GM12878 (cell line): ENCODE measurements at regions not wholly inside any gene's neighbourhood (a gene's known extent, or its start where the extent isn't known, plus 50 kb on each side); places are given as distances from the start of the nearest gene placed in this dataset.

ENCODE experiments used
- ATAC-seq: fragments of 200-7000 bp; cut with Tn5 transposase; 3 replicates; pipeline ENCODE4 v1.9.1; 2020; ENCODE audit warnings: mild to moderate bottlenecking, moderate library complexity
- BruUV-seq: library from RNA; stranded (reverse); fragments of 400-500 nt; replicated peaks from 2 replicates; lab custom pipeline; 2021; lab: Mats Ljungman, UMichigan
- CTCF ChIA-PET: fragments of 300-600 bp; sonication (Branson Sonifier 250); formaldehyde crosslinking; extraction: SDS; loops from one replicate; lab custom pipeline; 2021; ENCODE audit warnings: inconsistent platforms; lab: Yijun Ruan, JAX
- POLR2A ChIA-PET: fragments of 350-600 bp; formaldehyde crosslinking; extraction: SDS; loops from one replicate; lab custom pipeline; 2021; ENCODE audit warnings: inconsistent platforms; lab: Charles Lee
- RAD21 ChIA-PET: fragments of 300-600 bp; sonication (Branson Sonifier 250); formaldehyde crosslinking; loops from one replicate; lab custom pipeline; 2023; ENCODE audit warnings: antibody characterized with exemption; ENCODE audit not compliant: unreplicated experiment; lab: Charles Lee
- SMC1A ChIA-PET: fragments of 300-600 bp; sonication (Branson Sonifier 250); formaldehyde crosslinking; loops from one replicate; lab custom pipeline; 2023; ENCODE audit not compliant: unreplicated experiment, uncharacterized antibody; lab: Charles Lee
- DNase-seq: peaks from one replicate; pipeline ENCODE4 v3.0.0-alpha.2; 2011; ENCODE audit warnings: low read depth, low spot score
- FAIRE-seq: peaks from 3 replicates; lab custom pipeline; 2011; peaks lifted over from hg19 to GRCh38; lab: Jason Lieb, UNC
- H2AFZ ChIP-seq: 2 replicates; pipeline ENCODE4 v1.6.0; 2011; ENCODE audit warnings: low read depth, low read length, control low read depth; ENCODE audit not compliant: control insufficient read depth
- H3K27ac ChIP-seq: 2 replicates; pipeline ENCODE4 v1.5.1; 2011; ENCODE audit warnings: control low read depth; ENCODE audit not compliant: control insufficient read depth, insufficient read depth
- H3K27me3 ChIP-seq, 2 experiments: replicated peaks in 1 of 2; 2 replicates each; pipeline versions ENCODE4 v1.6.0 to v1.6.1; 2011; ENCODE audit warnings: low read length in 1 of 2; ENCODE audit not compliant: control insufficient read depth in 2 of 2, insufficient read depth in 2 of 2
- H3K36me3 ChIP-seq, 2 experiments: 2 replicates each; pipeline ENCODE4 v1.5.1; 2011; ENCODE audit warnings: low read length in 1 of 2; ENCODE audit not compliant: control insufficient read depth in 2 of 2, insufficient read depth in 2 of 2
- H3K4me1 ChIP-seq: 2 replicates; pipeline ENCODE4 v1.6.1; 2011; ENCODE audit warnings: mild to moderate bottlenecking, low read length, moderate library complexity, mixed read lengths; ENCODE audit not compliant: control insufficient read depth, insufficient read depth
- H3K4me2 ChIP-seq: 2 replicates; pipeline ENCODE4 v1.6.0; 2011; ENCODE audit warnings: control low read depth; ENCODE audit not compliant: control insufficient read depth, insufficient read depth
- H3K4me3 ChIP-seq: fragments of 200-600 bp; sonication (generic); 2 replicates; pipeline ENCODE4 v1.5.1; 2016
- H3K79me2 ChIP-seq: 2 replicates; pipeline ENCODE4 v1.6.0; 2011; ENCODE audit warnings: low read length; ENCODE audit not compliant: control insufficient read depth, insufficient read depth
- H3K9ac ChIP-seq: 2 replicates; pipeline ENCODE4 v1.8.0; 2011; ENCODE audit warnings: low read length, control low read depth, mixed read lengths; ENCODE audit not compliant: control insufficient read depth, insufficient read depth
- H3K9me3 ChIP-seq: replicated peaks from 3 replicates; pipeline ENCODE4 v1.5.1; 2011; ENCODE audit warnings: mild to moderate bottlenecking, low read length; ENCODE audit not compliant: control insufficient read depth, insufficient read depth
- H4K20me1 ChIP-seq: 2 replicates; pipeline ENCODE4 v1.6.0; 2011; ENCODE audit not compliant: control insufficient read depth, insufficient read depth
- BCL11A ChIP-seq: IDR thresholded peaks from 2 replicates; pipeline ENCODE4 v1.6.1; 2011; ENCODE audit warnings: low read depth, low read length
- BRCA1 ChIP-seq: IDR thresholded peaks from 2 replicates; pipeline ENCODE4 v1.6.1; 2011; ENCODE audit warnings: low read depth, low read length, improper control_type of control experiment
- E4F1 ChIP-seq: fragments of 450-650 bp; IDR thresholded peaks from 2 replicates; pipeline ENCODE4 v1.6.1; 2018; ENCODE audit warnings: borderline replicate concordance, mild to moderate bottlenecking; ENCODE audit not compliant: partially characterized antibody
- EED ChIP-seq: sonication (generic); IDR thresholded peaks from 2 replicates; pipeline ENCODE4 v1.6.1; 2016; ENCODE audit warnings: antibody characterized with exemption, low read depth
- FOXM1 ChIP-seq: IDR thresholded peaks from 2 replicates; pipeline ENCODE4 v1.6.1; 2012; ENCODE audit warnings: low read depth, mild to moderate bottlenecking, inconsistent platforms, low read length, moderate library complexity
- GATAD2B ChIP-seq: fragments of 450-650 bp; conservative IDR thresholded peaks from 2 replicates; pipeline ENCODE4 v1.6.1; 2017; ENCODE audit warnings: low read depth, mild to moderate bottlenecking, moderate library complexity
- IKZF1 ChIP-seq: fragments of 450-650 bp; conservative IDR thresholded peaks from 2 replicates; pipeline ENCODE4 v1.6.1; 2017; ENCODE audit warnings: antibody characterized with exemption, mild to moderate bottlenecking
- IKZF2 ChIP-seq, 2 experiments: fragments of 450-650 bp; IDR thresholded peaks; 2 replicates each; pipeline ENCODE4 v1.6.1; 2017; ENCODE audit warnings: mild to moderate bottlenecking in 2 of 2, moderate library complexity in 2 of 2
- JUNB ChIP-seq: IDR thresholded peaks from 2 replicates; pipeline ENCODE4 v1.6.1; 2016; ENCODE audit warnings: antibody characterized with exemption, mild to moderate bottlenecking
- NFYB ChIP-seq: IDR thresholded peaks from 2 replicates; pipeline ENCODE4 v1.6.1; 2011; ENCODE audit warnings: low read depth, mild to moderate bottlenecking, low read length, improper control_type of control experiment, moderate library complexity; ENCODE audit not compliant: insufficient read depth
- PAX5 ChIP-seq: IDR thresholded peaks from 2 replicates; pipeline ENCODE4 v1.6.1; 2011; ENCODE audit warnings: low read depth, low read length, borderline replicate concordance
- PAX8 ChIP-seq: fragments of 450-650 bp; IDR thresholded peaks from 2 replicates; pipeline ENCODE4 v1.6.1; 2017; ENCODE audit warnings: mild to moderate bottlenecking, moderate library complexity
- PML ChIP-seq: IDR thresholded peaks from 2 replicates; pipeline ENCODE4 v1.6.1; 2012; ENCODE audit warnings: low read length, inconsistent platforms
- RBBP5 ChIP-seq: fragments of 200-600 bp; sonication (generic); conservative IDR thresholded peaks from 2 replicates; pipeline ENCODE4 v1.6.1; 2016
- RUNX3 ChIP-seq: IDR thresholded peaks from 2 replicates; pipeline ENCODE4 v1.6.1; 2012; ENCODE audit warnings: low read length, inconsistent platforms
- SMAD5 ChIP-seq: IDR thresholded peaks from 2 replicates; pipeline ENCODE4 v1.6.1; 2016; ENCODE audit warnings: antibody characterized with exemption, low read depth
- WGBS: methylation state at CpG from one replicate; pipeline ENCODE4 v1.1.6; 2016; ENCODE audit warnings: low lambda C conversion rate; ENCODE audit not compliant: insufficient replicate concordance, insufficient coverage; ENCODE audit errors: missing lambda C conversion rate; 5-methylcytosine and 5-hydroxymethylcytosine counted together
- in situ Hi-C: fragments of 300-500 bp; cut with MboI; formaldehyde crosslinking; loops from 9 replicates; pipeline ENCODE4 v1.14.3; 2018; ENCODE audit warnings: mixed read lengths
- intact Hi-C: fragments of 100-400 bp; cut with micrococcal nuclease; formaldehyde crosslinking; loops from one replicate; pipeline ENCODE4 v1.14.2; 2022; ENCODE audit not compliant: unreplicated experiment
- TF ChIP-seq, protein P1 (sequence below): IDR thresholded peaks from 2 replicates; pipeline ENCODE4 v1.6.1; 2012; ENCODE audit warnings: low read depth, low read length, improper control_type of control experiment
- TF ChIP-seq, protein P2 (sequence below): fragments of 150-350 bp; IDR thresholded peaks from 2 replicates; pipeline ENCODE4 v1.6.1; 2016; ENCODE audit warnings: low read depth, low read length
- TF ChIP-seq, protein P3 (sequence below): IDR thresholded peaks from 2 replicates; pipeline ENCODE4 v1.6.1; 2012; ENCODE audit warnings: low read depth, low read length, improper control_type of control experiment

DNA sequence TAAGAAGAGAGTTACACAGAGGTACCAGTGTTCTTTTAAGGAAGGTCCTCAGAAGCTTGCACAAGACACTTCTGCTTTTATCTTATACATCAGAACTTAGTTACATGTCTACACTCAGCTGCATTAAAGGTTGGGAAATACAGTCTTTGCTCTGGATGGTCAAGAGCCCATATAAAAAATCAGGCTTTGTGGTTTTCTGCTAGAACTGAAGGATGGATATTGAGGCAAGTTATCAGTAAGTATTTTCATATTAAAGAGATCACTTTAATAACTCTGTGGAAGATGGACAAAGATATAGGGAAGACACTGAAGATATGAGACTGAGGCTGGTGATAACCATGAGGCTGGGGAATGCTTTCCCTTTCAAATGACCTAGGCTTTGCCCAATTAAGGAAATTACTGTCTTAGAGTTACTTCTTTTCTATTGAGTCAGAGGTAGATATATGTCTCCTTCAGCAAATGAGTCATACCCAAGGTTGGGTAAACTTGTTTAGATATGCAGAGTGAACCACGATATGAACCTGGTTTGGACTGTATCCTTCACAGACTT is 87.0 kb upstream of the TNC start:
- Histone ChIP-seq H3K36me3 (no peaks in the 10 kb centered on the region), H3K4me2 (0 out of 2 replicates have a peak overlapping the region, but pooled peaks have one; percentile 4), H2AFZ (no peak overlapping the region), H3K4me1 (peaks cover 22% of the 10 kb centered on the region), H3K27ac (no peak overlapping the region), H4K20me1 (no peaks in the 10 kb centered on the region), H3K79me2 (no peaks in the 10 kb centered on the region), H3K9ac (no peak overlapping the region), H3K4me3 (no peak overlapping the region), H3K9me3 (no peaks in the 10 kb centered on the region), H3K27me3 (no peaks in the 10 kb centered on the region)
- POLR2A ChIA-PET, result interaction anchor here (2.4 kb wide), 1 partner anchor 13 kb away, joined by 7 read pairs; no protein-coding TSS in a partner anchor
- DNase-seq (no peak), ATAC-seq (peak; percentile 72), FAIRE-seq (no peak)
- CTCF ChIA-PET, result interaction anchor here (0.8 to 2.1 kb wide), 4 partner anchors 13 to 1178 kb away, joined by 3 to 6 read pairs (median 4); no protein-coding TSS in a partner anchor
- in situ Hi-C loops (no loop called here), intact Hi-C loops (loop anchor here (5.0 to 10.0 kb wide), 3 partner anchors 207 to 510 kb away; no protein-coding TSS in a partner anchor)
- RAD21 ChIA-PET, result interaction anchor here (1.0 kb wide), 1 partner anchor 391 kb away, joined by 3 read pairs; no protein-coding TSS in a partner anchor
- SMC1A ChIA-PET, result interaction anchor here (1.4 to 9.0 kb wide), 2 partner anchors 10 to 74 kb away, joined by 5 to 81 read pairs; no protein-coding TSS in a partner anchor
- 0% methylated on average over 1 of the region's 1 CpG for WGBS
- BruUV-seq, result no TSS peak
- TF ChIP-seq, protein P1, sequence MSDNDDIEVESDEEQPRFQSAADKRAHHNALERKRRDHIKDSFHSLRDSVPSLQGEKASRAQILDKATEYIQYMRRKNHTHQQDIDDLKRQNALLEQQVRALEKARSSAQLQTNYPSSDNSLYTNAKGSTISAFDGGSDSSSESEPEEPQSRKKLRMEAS, result no peak
- TF ChIP-seq RUNX3 (peak; percentile 60; the same call in 1 of the 2 replicates), SMAD5 (no peak), BRCA1 (no peak), PAX8 (no peak), E4F1 (no peak), BCL11A (0 out of 2 replicates have a peak, but pooled peaks have one; percentile 44), PML (0 out of 2 replicates have a peak, but pooled peaks have one; percentile 35), FOXM1 (0 out of 2 replicates have a peak, but pooled peaks have one; percentile 53), IKZF1 (peak; percentile 34; the same call in 1 of the 2 replicates), IKZF2 (IDR thresholded peaks at IDR 0.05) (peak; percentile 41 to 56; a peak in 3 of 4 replicates), EED (peak; percentile 37; the same call in 1 of the 2 replicates), GATAD2B (no peak), PAX5 (peak; percentile 34; the same call in 1 of the 2 replicates), NFYB (no peak), JUNB (peak; percentile 85), RBBP5 (no peak)
- TF ChIP-seq, protein P2, sequence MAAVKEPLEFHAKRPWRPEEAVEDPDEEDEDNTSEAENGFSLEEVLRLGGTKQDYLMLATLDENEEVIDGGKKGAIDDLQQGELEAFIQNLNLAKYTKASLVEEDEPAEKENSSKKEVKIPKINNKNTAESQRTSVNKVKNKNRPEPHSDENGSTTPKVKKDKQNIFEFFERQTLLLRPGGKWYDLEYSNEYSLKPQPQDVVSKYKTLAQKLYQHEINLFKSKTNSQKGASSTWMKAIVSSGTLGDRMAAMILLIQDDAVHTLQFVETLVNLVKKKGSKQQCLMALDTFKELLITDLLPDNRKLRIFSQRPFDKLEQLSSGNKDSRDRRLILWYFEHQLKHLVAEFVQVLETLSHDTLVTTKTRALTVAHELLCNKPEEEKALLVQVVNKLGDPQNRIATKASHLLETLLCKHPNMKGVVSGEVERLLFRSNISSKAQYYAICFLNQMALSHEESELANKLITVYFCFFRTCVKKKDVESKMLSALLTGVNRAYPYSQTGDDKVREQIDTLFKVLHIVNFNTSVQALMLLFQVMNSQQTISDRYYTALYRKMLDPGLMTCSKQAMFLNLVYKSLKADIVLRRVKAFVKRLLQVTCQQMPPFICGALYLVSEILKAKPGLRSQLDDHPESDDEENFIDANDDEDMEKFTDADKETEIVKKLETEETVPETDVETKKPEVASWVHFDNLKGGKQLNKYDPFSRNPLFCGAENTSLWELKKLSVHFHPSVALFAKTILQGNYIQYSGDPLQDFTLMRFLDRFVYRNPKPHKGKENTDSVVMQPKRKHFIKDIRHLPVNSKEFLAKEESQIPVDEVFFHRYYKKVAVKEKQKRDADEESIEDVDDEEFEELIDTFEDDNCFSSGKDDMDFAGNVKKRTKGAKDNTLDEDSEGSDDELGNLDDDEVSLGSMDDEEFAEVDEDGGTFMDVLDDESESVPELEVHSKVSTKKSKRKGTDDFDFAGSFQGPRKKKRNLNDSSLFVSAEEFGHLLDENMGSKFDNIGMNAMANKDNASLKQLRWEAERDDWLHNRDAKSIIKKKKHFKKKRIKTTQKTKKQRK, result no peak
- TF ChIP-seq, protein P3, sequence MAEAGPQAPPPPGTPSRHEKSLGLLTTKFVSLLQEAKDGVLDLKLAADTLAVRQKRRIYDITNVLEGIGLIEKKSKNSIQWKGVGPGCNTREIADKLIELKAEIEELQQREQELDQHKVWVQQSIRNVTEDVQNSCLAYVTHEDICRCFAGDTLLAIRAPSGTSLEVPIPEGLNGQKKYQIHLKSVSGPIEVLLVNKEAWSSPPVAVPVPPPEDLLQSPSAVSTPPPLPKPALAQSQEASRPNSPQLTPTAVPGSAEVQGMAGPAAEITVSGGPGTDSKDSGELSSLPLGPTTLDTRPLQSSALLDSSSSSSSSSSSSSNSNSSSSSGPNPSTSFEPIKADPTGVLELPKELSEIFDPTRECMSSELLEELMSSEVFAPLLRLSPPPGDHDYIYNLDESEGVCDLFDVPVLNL, result no peak
